Hematopoietic multipotent progenitor cell (in vitro differentiated cells): ENCODE measurements at regions not wholly inside any gene's neighbourhood (a gene's known extent, or its start where the extent isn't known, plus 50 kb on each side); places are given as distances from the start of the nearest gene placed in this dataset.

Experiments
- DNase-seq, 3 donors: peaks; one replicate each; pipeline ENCODE4 v3.0.0-alpha.2; 2011 to 2015; ENCODE audit warnings: low read depth in 2 of 3, low spot score in 2 of 3

DNA sequence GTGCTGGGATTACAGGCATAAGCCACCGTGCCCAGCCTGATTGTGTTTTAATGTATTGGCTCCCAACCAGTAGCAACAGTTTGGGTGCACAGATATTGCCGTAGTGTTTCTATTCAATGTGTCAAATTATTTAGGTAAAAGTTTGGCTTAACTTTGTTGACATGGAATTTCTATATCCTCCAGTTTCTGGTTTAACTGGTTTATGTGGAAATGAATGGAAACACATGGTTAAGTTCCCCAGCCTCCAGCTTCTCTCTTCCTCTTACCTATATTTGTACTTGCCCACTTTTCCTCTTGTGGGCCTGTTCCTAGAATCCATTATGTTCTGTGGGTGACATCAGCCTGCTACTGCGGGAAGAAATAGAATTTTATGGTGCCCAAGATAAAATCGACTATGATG lies 53.9 kb upstream of the ESR1 start:
- no peak for DNase-seq

DNA sequence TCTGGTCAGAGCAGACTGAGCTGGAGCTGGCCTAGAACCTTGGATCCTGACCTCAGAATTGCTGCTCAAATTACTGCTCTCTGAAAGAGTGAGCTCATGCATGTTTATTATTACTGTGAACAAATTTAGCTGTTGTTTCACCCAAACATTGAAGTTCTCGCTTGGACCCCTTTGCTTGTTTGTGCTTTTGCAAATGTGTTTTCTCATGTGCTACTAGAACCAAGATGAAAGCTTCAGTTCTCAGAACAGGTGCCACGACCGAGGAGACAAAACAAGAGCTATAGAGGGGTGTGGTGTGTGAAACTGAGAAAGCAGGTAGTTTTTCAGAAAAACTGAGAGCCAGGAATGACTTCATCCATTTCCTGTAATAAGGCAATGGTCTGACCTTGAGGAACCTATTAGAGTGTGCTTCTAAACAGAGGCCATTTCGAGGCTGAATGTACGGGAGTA lies 50.0 kb upstream of the ESR1 start:
- no peak for DNase-seq
